Inflammatory macrophage (primary cell): ENCODE measurements at regions not wholly inside any gene's neighbourhood (a gene's known extent, or its start where the extent isn't known, plus 50 kb on each side); places are given as distances from the start of the nearest gene placed in this dataset.
"Not testable (repeated sequence)": the region's sequence is repeated elsewhere in the genome, so short reads cannot be mapped to it uniquely, and the experiment has no call there.

ENCODE experiments used
- DNase-seq, 2 donors: peaks; one replicate each; pipeline ENCODE4 v3.0.0-alpha.2; 2020 to 2022

DNA sequence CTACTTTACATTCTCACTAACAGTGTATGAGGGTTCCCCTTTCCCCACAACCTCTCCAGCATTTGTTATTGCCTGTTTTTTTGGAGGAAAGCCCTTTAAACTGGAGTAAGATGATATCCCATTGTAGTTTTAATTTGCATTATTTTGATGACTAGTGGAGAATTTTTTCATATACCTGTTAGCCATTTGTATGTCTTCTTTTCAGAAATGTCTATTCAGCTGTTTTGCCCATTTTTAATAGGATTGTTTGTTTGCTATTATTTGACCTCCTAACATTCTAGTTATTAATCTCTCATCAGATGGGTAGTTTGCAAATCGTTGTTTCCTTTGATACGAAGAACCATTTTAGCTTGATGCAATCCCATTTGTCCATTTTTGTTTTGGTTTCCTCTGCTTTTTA lies 165.0 kb downstream of the GLUL start:
- no peak for DNase-seq

GRCh38 chr1:182225755-182226154 lies 164.2 kb upstream of the ZNF648 start:
- not testable (repeated sequence) for DNase-seq

GRCh38 chr1:182221990-182222389 lies 160.5 kb upstream of the ZNF648 start:
- DNase-seq = not testable (repeated sequence)

GRCh38 chr1:182221367-182221766 lies 159.9 kb upstream of the ZNF648 start:
- DNase-seq = not testable (repeated sequence)

- no peak for DNase-seq
Measured at GRCh38 chr1:182217967-182218366, 156.5 kb upstream of the ZNF648 start.

DNA sequence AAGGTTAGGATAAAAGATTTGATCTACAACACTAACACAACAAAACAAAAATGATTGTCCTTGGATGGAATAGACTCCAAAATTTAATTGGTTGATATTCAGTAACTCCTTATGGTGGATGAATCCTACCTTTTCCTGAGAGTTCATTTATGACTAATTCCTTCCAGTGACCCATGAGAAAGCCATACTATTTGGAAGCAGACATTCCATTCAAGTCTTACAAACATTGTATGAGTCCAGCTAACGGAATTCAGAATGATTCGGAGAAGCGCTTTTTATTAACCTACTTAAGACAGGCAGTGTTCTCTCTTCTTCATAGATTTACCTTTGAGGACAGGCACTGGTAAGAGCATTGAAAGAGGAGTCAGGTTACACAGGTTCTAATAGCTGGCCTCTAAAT lies 155.6 kb upstream of the ZNF648 start:
- no peak for DNase-seq

DNA sequence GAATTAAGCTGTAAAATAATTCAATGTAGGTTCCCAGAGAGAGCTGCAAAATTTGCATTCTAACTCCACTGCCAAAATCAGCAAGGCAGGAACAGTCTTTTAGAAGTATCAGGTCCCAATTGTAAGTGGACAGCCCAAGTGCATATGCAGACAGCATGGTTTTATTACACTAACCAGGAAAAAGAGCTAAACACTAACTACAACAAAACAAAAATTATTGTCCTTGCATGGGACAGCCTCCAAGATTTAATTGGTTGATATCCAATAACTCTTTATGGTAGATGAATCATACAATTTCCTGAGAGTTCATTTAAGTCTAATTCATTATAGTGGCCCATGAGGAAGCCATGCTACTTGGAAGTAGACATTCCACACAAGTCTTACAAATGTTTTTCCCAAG lies 154.3 kb upstream of the ZNF648 start:
- DNase-seq = no peak

DNA sequence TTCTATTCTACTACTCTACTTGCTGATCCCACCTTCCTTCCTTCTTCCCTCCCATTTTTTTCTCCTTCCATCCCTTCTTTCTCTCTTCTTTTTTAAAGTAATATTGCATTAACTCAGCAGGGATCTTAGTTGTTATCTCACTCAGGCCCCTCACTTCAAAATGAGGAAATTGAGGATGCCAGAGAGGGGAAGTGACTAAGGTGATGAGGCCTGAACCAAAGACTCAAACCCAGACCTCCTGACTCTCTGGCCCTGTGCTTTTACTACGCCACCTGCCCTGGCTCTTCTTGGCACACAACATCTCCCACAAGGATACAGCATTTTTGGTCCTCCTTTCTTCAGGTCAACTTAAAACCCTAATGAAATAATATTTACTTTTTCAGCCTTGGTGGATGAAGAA lies 151.7 kb upstream of the ZNF648 start:
- peak in 1 of 2 donors; percentile 30 for DNase-seq

DNA sequence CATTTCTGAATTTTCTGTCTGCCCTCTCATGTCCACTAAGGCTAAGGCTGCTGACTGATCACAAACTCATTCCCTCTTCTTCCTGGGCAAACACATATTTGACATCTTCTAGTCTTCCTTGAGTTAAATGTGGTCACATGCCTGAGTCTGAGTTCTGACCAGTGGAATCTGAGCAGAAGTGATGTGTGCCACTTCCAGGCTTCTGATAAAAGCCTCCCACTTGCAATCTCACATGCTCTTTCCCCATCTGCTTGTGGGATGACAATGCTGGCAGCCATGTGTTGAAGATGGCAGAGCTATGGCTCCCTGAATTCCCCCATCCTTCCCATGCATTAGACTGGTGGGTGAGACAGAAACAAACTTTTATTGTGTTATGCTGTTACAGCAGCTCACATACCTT lies 149.9 kb upstream of the ZNF648 start:
- DNase-seq = peak; percentile 57 to 74

DNA sequence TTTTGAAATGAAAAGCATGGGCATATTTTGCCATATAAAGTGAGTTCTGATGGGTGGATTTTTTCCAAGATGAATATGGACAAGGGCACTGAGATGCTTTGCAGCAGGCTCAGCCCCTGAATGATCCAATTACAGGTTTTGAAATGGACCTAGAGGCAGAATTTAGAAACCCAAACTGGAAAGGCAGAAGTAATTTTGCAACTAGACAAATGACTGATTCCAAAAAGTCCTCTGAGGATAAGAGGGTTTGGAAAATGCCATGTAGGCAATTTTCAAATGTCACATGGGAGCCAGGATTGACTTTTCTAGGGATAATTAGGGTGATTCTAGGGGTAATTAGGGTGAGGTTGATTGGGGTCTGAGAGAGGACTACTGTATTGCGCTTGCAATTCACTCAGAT lies 148.9 kb upstream of the ZNF648 start:
- DNase-seq = peak in 1 of 2 donors; percentile 22

DNA sequence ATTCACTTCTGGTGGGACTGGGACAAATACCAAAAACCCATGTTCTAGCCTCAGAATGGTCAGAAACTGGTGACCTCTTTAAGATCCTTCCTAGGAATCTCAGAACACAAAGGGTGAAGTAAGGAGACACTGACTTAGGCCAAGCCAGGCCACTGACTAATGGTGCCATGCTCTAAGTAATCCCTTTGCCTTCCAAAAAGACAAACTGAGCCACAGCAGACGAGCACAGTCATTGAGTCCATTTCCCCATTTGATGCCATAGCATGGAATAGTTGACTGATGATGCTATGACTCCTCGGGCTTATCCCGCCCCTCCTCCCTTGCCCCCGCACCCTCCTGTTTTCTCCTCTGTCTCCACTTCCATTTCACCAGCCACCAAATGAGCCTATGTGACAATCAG lies 145.8 kb upstream of the ZNF648 start:
- no peak for DNase-seq

- DNase-seq = no peak
Measured at GRCh38 chr1:182206626-182207239, 145.2 kb upstream of the ZNF648 start.

DNA sequence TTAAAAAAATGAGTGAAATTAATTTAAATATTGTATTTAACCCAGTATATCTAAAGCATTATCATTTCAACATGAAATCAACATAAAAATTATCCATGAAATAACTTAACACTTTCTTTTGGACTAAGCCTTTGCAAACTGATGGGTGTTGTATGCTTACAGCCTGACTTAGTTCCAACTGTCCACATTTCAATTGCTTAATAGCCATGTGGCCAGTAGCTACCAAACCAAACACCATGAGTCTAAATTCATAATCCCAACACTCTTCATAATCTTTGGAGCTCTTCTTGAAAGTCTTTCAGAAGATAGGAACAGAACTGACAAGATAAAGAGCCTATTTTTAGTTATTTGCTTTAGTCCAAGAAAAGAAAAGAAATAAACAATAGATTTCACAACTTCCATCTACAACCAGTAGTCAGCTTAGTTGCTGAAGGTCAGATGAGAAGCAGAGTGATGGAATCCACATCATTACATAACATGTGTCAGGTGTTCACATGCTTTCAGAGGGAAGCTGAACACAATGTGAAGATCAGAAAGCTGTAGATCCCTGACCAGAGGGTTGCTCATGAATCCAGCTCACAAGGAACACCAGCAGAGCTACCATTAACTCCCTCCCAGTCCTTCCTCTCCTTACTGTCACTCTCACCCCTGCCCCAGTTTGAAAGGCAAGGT lies 144.0 kb upstream of the ZNF648 start:
- DNase-seq = peak; percentile 73 to 81

- no peak for DNase-seq
Measured at GRCh38 chr1:182203191-182203875, 141.8 kb upstream of the ZNF648 start.

GRCh38 chr1:182201490-182201889 lies 140.0 kb upstream of the ZNF648 start:
- not testable (repeated sequence) for DNase-seq

GRCh38 chr1:182200025-182200812 lies 138.7 kb upstream of the ZNF648 start:
- DNase-seq = no peak

DNA sequence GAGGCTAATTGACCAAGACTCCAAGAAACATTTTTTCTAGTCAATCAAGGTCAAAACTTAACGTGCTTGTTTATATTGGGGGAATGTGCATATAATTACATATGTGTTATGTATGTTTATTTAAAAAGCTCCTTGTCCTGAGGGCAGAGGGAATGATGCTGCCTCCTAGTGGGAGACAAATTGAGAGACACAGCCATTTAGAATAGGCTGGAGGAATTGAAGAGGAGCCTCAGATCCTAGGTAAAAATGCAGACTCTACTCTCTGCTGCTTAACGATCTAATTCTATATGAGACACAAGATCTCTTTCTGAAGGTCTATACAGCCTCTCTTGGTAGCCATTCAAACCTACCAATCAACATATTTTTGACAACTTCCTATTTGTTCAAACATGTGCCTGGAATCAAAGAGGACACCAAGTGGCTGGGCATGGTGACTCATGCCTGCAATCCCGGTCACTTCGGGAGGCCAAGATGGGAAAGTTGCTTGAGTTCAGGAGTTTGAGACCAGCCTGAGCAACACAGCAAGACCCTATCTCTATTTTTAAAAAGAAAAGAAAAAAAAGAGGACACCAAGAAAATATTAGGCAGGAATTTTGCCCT lies 136.6 kb upstream of the ZNF648 start:
- DNase-seq = peak; percentile 41 to 52

DNA sequence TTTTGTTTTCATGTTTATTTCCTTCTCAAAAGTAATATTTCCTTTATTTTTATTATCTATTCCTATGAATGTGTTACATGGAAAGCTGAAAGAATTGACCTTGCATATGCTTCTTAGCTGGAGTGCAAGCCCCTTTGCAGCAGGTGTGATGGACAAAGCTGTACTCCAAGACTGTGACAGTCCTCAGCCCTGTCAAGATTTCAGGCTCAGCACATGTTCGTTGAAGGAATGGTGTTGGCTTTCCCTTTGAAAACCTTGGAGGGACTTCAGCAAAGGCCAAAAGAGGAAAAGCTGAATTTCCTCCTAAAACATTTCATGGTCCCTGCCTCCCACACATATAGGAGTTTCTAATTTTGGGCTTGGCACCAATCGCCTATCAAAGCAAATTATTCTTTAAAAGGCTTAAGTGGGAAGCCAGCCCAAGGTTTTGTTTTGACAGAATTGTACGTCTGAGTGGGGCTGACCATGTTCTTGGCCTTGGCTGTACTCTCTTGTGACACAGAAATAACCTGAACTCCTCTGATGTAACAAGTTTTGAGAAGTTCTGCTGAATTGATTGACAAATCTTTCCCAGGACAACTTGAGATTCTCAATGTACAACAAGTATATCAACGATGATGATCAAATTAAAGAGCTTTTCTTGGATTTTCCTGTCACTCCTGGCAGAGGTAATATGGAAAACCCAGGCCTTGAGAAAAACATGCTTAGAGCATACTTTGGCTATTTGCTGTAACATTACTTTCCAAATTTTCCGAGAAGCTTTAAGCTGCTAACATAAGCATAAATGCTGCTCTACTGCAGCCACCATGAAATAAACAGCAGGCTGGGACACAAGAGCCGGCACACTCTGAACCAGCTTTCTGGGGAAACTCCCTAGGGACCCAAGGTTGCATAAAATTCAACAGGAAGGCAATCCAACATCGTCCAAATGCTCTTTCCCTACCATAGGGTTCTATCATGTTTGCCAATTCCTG lies 135.7 kb upstream of the ZNF648 start:
- peak; percentile 64 to 70 for DNase-seq

GRCh38 chr1:182195733-182196132 lies 134.2 kb upstream of the ZNF648 start:
- peak in 1 of 2 donors; percentile 37 for DNase-seq

- DNase-seq = peak; percentile 89 to 94
Measured at GRCh38 chr1:182193908-182194550, 132.5 kb upstream of the ZNF648 start.

- DNase-seq = no peak
Measured at GRCh38 chr1:182192966-182193365, 131.5 kb upstream of the ZNF648 start.
